ENCODE measurements at regions not wholly inside any gene's neighbourhood (a gene's known extent, or its start where the extent isn't known, plus 50 kb on each side); places are given as distances from the start of the nearest gene placed in this dataset.

DNA sequence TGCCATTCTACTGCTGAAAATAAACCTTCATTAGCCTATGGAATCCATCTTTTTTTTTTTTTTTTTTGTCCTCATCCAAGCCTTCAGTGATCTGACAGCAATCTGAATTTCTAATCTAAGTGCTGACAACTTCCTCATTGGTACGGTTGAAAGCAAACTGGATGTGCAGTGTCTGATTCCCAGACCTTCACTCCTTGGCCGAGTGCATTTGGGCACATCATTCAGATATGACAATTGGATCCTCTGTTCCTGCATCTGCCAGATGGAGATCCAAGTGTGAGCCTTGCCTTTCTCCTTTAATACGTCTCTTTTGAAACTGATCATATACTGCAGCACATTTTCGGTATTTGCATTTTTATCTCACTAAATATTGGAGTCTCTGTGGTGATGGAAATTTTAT lies 713.1 kb downstream of the DCDC2C start:
- Histone ChIP-seq H3K4me3 (ENCODE audit: low read depth, low read length) (no peak overlapping the region), H3K27ac (ENCODE audit: low read depth, low read length) (no peak overlapping the region), H3K9me3 (ENCODE audit: control insufficient read depth, insufficient read depth, low read depth, low read length) (0 out of 2 replicates have a peak, but pooled peaks cover 2% of the 10 kb centered on the region), H3K27me3 (ENCODE audit: control insufficient read depth, insufficient read depth, low read length) (no peaks in the 10 kb centered on the region), H3K9ac (ENCODE audit: low read length) (no peak overlapping the region), H3K4me1 (ENCODE audit: control insufficient read depth, insufficient read depth, low read length) (no peaks in the 10 kb centered on the region), H3K36me3 (ENCODE audit: control insufficient read depth, insufficient read depth, low read length) (no peaks in the 10 kb centered on the region)

DNA sequence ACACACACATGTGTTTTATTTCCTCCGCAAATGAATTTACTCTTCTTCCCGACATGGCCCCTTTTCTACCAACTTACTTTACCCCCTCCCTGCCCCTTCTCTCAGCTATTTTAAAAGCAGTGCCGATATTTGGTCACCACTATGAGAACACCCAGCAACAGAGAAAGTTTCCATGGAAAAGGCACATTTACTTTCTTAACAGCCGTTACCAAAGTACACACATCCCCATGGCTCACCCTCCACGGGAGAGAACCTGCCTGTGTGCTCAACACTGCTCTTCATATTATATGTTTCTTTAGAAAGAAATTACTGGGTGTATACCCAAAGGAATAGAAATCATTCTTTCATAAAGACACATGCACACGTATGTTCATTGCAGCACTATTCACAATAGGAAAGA lies 714.4 kb downstream of the DCDC2C start:
- no peaks in the 10 kb centered on the region for H3K4me1 ChIP-seq (ENCODE audit: control insufficient read depth, insufficient read depth, low read length)
- no peaks in the 10 kb centered on the region for H3K36me3 ChIP-seq (ENCODE audit: control insufficient read depth, insufficient read depth, low read length)
- no peak overlapping the region for H3K9ac ChIP-seq (ENCODE audit: low read length)
- no peak overlapping the region for H3K27ac ChIP-seq (ENCODE audit: low read depth, low read length)
- H3K4me3 ChIP-seq (ENCODE audit: low read depth, low read length), result no peak overlapping the region
- no peaks in the 10 kb centered on the region for H3K27me3 ChIP-seq (ENCODE audit: control insufficient read depth, insufficient read depth, low read length)
- H3K9me3 ChIP-seq (ENCODE audit: control insufficient read depth, insufficient read depth, low read depth, low read length), result 0 out of 2 replicates have a peak, but pooled peaks cover 2% of the 10 kb centered on the region

DNA sequence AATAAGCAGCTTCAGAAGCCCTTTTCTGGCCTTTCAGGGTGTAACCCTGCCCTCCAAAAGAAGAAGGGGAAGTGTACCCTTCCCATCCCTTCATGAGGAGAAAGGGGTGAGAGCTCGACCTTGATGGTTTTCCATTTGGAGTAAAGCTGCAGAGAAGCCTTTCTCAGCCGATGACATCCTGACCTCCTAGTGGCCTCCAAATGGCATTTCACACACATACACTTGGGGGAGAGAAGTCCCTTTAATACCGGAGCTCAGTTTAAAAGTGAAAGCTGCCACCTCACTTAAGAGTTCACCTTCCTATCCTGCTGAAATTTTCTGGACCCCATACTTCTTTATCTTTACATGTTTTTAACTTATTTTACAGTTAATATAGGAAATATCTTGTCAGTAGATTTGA lies 716.7 kb downstream of the DCDC2C start:
- Histone ChIP-seq H3K9ac (ENCODE audit: low read length) (no peak overlapping the region), H3K4me1 (ENCODE audit: control insufficient read depth, insufficient read depth, low read length) (no peaks in the 10 kb centered on the region), H3K9me3 (ENCODE audit: control insufficient read depth, insufficient read depth, low read depth, low read length) (0 out of 2 replicates have a peak, but pooled peaks cover 2% of the 10 kb centered on the region), H3K27me3 (ENCODE audit: control insufficient read depth, insufficient read depth, low read length) (no peaks in the 10 kb centered on the region), H3K4me3 (ENCODE audit: low read depth, low read length) (no peak overlapping the region), H3K27ac (ENCODE audit: low read depth, low read length) (no peak overlapping the region), H3K36me3 (ENCODE audit: control insufficient read depth, insufficient read depth, low read length) (no peaks in the 10 kb centered on the region)

DNA sequence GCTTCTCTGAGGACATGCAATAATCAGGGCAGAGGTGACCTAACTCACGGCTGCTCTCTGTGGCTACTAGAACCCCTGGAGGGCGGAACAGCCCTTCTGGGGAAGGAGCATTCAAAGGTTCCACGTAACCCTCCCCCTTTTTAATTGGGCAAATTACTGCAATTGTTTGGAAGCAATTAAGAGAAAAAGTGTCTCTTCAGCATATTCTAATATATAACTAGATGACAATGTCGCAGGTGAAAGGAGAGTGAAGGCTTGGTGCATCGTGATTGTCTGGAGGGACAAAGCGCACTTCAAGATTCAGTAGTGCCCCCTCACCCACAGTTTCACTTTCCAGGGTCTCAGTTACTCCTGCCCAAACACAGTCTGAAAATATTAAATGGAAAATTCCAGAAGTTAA lies 720.8 kb downstream of the DCDC2C start:
- Histone ChIP-seq H3K9me3 (ENCODE audit: control insufficient read depth, insufficient read depth, low read depth, low read length) (no peaks in the 10 kb centered on the region), H3K36me3 (ENCODE audit: control insufficient read depth, insufficient read depth, low read length) (no peaks in the 10 kb centered on the region), H3K27me3 (ENCODE audit: control insufficient read depth, insufficient read depth, low read length) (no peaks in the 10 kb centered on the region), H3K9ac (ENCODE audit: low read length) (no peak overlapping the region), H3K27ac (ENCODE audit: low read depth, low read length) (no peak overlapping the region), H3K4me3 (ENCODE audit: low read depth, low read length) (no peak overlapping the region), H3K4me1 (ENCODE audit: control insufficient read depth, insufficient read depth, low read length) (no peaks in the 10 kb centered on the region)

DNA sequence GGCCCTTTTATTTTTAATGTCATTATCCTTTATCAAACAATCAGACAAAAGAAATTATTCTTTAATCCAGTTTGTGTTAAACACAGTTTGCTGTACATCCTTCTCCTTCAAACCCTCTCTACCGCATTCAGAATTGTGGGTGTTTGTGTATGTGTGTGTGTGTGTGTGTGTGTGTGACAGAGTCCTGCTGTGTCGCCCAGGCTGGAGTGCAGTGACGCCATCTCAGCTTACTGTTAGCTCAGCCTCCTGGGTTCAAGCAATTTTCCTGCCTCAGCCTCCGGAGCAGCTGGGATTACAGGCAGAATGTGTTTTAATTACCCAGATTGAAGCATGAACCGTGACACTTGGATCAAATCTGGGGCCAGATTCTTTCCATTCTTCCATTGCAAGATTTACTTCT lies 723.7 kb downstream of the DCDC2C start:
- Histone ChIP-seq H3K9ac (ENCODE audit: low read length) (no peak overlapping the region), H3K36me3 (ENCODE audit: control insufficient read depth, insufficient read depth, low read length) (no peaks in the 10 kb centered on the region), H3K27ac (ENCODE audit: low read depth, low read length) (no peak overlapping the region), H3K9me3 (ENCODE audit: control insufficient read depth, insufficient read depth, low read depth, low read length) (no peaks in the 10 kb centered on the region), H3K4me3 (ENCODE audit: low read depth, low read length) (no peak overlapping the region), H3K4me1 (ENCODE audit: control insufficient read depth, insufficient read depth, low read length) (no peaks in the 10 kb centered on the region), H3K27me3 (ENCODE audit: control insufficient read depth, insufficient read depth, low read length) (no peaks in the 10 kb centered on the region)

DNA sequence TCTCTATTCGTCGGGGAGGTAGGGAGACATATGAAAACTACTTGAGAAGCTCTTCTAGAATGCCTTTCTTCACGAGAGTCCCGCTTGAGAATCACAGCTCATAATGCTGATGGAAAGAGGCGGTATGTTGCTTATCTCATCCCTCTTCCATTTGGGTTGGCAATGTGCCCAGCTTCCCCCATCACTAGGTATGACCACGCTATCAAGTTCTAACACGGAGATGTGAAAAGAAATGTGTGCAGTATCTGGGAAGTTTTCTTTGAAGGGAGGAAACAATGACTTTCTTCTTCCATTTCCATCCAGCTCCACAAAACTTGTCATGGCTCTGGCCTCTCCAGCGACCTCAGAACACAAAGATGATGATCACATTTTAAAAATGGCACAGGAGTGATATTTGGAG lies 742.4 kb downstream of the DCDC2C start:
- no peaks in the 10 kb centered on the region for H3K27me3 ChIP-seq (ENCODE audit: control insufficient read depth, insufficient read depth, low read length)
- no peak overlapping the region for H3K4me3 ChIP-seq (ENCODE audit: low read depth, low read length)
- H3K36me3 ChIP-seq (ENCODE audit: control insufficient read depth, insufficient read depth, low read length), result no peaks in the 10 kb centered on the region
- no peaks in the 10 kb centered on the region for H3K9me3 ChIP-seq (ENCODE audit: control insufficient read depth, insufficient read depth, low read depth, low read length)
- H3K4me1 ChIP-seq (ENCODE audit: control insufficient read depth, insufficient read depth, low read length), result peaks cover 16% of the 10 kb centered on the region
- no peak overlapping the region for H3K27ac ChIP-seq (ENCODE audit: low read depth, low read length)
- H3K9ac ChIP-seq (ENCODE audit: low read length), result no peak overlapping the region

DNA sequence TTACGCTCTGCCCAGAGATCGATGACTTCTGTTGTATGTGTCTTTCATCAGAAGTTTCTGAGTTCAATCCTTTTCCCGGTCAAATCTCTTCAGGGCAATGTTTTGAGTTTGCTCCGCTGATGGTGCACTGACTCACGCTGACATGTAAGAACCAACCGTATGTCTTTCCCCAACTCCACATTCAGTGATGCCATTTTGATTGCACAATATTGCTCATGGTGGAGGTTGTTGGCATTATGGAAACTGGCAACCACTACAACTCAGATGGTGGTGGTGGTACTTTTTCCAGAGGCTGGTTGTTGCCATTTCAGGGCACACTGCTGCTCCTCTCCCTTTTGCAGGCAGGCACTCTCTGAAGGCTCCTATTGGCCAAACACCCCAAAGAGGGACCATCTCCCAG lies 751.5 kb downstream of the DCDC2C start:
- Histone ChIP-seq H3K27ac (ENCODE audit: low read depth, low read length) (no peak overlapping the region), H3K27me3 (ENCODE audit: control insufficient read depth, insufficient read depth, low read length) (no peaks in the 10 kb centered on the region), H3K4me3 (ENCODE audit: low read depth, low read length) (no peak overlapping the region), H3K36me3 (ENCODE audit: control insufficient read depth, insufficient read depth, low read length) (no peaks in the 10 kb centered on the region), H3K9me3 (ENCODE audit: control insufficient read depth, insufficient read depth, low read depth, low read length) (no peaks in the 10 kb centered on the region), H3K4me1 (ENCODE audit: control insufficient read depth, insufficient read depth, low read length) (no peaks in the 10 kb centered on the region), H3K9ac (ENCODE audit: low read length) (no peak overlapping the region)

DNA sequence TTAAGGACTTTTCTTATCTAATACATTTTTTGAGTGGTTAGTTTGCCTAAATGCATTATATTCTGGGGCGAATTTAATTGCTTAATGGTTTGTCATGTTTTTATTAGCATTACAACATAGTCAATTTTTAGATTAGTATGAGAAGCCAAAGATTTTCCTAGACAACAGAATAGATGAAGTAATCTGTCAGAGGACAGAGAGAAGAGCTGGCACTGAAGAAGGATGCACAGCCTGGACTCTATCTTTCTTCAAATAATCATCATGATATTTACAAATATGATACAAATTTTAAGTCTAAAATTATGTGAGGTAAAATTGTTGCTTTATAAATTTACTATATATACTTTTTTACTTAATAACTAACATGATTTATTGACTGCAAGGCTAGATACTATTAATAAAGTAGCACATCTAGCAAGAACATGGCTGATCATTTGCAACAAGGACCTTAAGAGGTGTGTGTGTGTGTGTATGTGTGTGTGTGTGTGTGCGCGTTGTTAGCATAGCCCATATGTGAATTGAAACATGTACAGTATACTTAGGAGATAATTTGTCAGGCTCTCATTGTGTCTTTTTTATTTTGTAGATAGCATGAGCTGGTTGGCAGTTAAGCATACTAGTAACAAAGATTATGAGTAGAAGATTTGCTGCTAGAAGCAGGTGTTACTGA lies 752.2 kb downstream of the DCDC2C start:
- no peaks in the 10 kb centered on the region for H3K27me3 ChIP-seq (ENCODE audit: control insufficient read depth, insufficient read depth, low read length)
- H3K9me3 ChIP-seq (ENCODE audit: control insufficient read depth, insufficient read depth, low read depth, low read length), result no peaks in the 10 kb centered on the region
- H3K4me3 ChIP-seq (ENCODE audit: low read depth, low read length), result no peak overlapping the region

DNA sequence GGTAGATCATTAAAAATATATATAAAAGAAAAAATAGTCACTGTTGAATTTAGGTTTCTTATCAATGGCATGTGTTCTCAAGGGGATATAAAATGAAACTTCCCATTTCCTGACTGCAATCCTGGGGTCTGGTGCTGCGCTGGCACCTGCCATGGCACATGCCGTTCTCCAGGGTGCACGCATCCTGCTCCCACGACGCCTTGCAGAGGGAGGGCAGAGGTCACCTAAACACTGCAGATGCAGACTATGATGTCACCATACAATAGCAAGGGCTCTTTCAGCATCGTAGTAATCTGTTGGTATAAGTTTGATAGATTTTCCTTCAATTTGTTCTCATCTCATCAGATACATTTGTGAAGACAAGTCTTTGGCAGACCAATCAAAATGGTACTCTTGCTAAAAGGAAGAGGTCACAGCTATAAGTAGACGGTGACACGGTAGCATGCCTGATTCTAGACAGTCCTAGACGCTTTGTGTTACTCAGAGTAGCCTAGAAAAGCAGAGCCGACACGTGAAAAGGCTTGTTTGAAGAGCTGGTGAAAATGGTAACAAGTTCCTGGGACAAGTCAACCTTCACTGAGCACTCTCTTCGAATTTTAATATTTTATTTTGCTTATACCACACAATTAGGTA lies 761.4 kb downstream of the DCDC2C start:
- Histone ChIP-seq H3K9me3 (ENCODE audit: control insufficient read depth, insufficient read depth, low read depth, low read length) (no peaks in the 10 kb centered on the region), H3K9ac (ENCODE audit: low read length) (no peak overlapping the region), H3K4me1 (ENCODE audit: control insufficient read depth, insufficient read depth, low read length) (no peaks in the 10 kb centered on the region), H3K27me3 (ENCODE audit: control insufficient read depth, insufficient read depth, low read length) (no peaks in the 10 kb centered on the region), H3K27ac (ENCODE audit: low read depth, low read length) (no peak overlapping the region), H3K36me3 (ENCODE audit: control insufficient read depth, insufficient read depth, low read length) (no peaks in the 10 kb centered on the region), H3K4me3 (ENCODE audit: low read depth, low read length) (no peak overlapping the region)

More for the DNA sequence above, 752.2 kb downstream of the DCDC2C start:
- Histone ChIP-seq H3K9ac (ENCODE audit: low read length) (no peak overlapping the region), H3K36me3 (ENCODE audit: control insufficient read depth, insufficient read depth, low read length) (no peaks in the 10 kb centered on the region), H3K4me1 (ENCODE audit: control insufficient read depth, insufficient read depth, low read length) (no peaks in the 10 kb centered on the region), H3K27ac (ENCODE audit: low read depth, low read length) (no peak overlapping the region)

DNA sequence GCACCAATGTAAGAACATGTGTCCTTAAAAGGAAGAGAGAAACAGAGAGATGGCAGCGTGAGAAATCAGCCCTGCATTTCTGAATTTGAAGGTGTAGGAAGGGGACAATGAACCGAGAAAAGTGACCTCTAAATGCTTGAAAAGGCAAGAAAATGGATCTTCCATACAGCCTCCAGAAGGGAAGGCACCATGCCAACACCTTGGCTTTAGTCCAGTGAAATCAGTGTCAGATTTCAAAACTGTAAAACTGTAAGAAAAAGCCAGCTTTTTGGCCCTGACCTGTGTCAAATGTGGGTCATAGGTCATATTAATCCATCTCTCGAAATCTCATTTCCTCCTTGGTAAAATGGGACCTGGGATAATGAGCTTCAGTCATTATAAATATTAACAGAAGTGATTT lies 762.3 kb downstream of the DCDC2C start:
- no peak overlapping the region for H3K4me3 ChIP-seq (ENCODE audit: low read depth, low read length)
- no peaks in the 10 kb centered on the region for H3K9me3 ChIP-seq (ENCODE audit: control insufficient read depth, insufficient read depth, low read depth, low read length)
- no peak overlapping the region for H3K9ac ChIP-seq (ENCODE audit: low read length)

DNA sequence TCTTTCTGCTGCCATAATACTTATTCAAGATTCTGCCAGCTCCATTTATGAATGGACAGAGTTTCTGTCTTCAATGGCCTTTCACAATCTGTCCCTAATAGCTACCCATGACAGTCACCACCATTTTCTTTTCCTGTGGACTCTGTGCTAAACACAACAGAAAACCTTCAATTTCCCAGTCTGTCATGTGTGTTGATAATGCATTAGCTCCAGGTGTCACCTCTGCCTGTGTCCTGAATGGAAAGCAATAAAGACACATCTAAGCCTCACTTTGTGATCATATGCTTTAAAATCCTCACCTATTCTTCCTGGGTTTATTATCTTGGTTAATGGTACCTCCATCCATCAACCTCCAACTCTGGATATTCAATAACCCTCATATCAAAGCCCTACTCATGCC lies 772.2 kb downstream of the DCDC2C start:
- Histone ChIP-seq H3K9ac (ENCODE audit: low read length) (no peak overlapping the region), H3K27ac (ENCODE audit: low read depth, low read length) (no peak overlapping the region), H3K9me3 (ENCODE audit: control insufficient read depth, insufficient read depth, low read depth, low read length) (peaks cover 12% of the 10 kb centered on the region), H3K36me3 (ENCODE audit: control insufficient read depth, insufficient read depth, low read length) (no peaks in the 10 kb centered on the region), H3K4me1 (ENCODE audit: control insufficient read depth, insufficient read depth, low read length) (no peaks in the 10 kb centered on the region), H3K27me3 (ENCODE audit: control insufficient read depth, insufficient read depth, low read length) (no peaks in the 10 kb centered on the region), H3K4me3 (ENCODE audit: low read depth, low read length) (no peak overlapping the region)

More for the DNA sequence above, 762.3 kb downstream of the DCDC2C start:
- Histone ChIP-seq H3K27ac (ENCODE audit: low read depth, low read length) (no peak overlapping the region), H3K27me3 (ENCODE audit: control insufficient read depth, insufficient read depth, low read length) (no peaks in the 10 kb centered on the region), H3K36me3 (ENCODE audit: control insufficient read depth, insufficient read depth, low read length) (no peaks in the 10 kb centered on the region), H3K4me1 (ENCODE audit: control insufficient read depth, insufficient read depth, low read length) (no peaks in the 10 kb centered on the region)

All from HUES6 (cell line).